Endothelial cell (in vitro differentiated cells): ENCODE measurements at regions not wholly inside any gene's neighbourhood (a gene's known extent, or its start where the extent isn't known, plus 50 kb on each side); places are given as distances from the start of the nearest gene placed in this dataset.

Experiments
- DNase-seq: peaks from one replicate; pipeline ENCODE4 v3.0.0; 2021; ENCODE audit warnings: low spot score
- H3K27ac Mint-ChIP-seq: one replicate; pipeline ENCODE4 v1.8.0; 2021; ENCODE audit warnings: mixed read lengths, inconsistent platforms; ENCODE audit not compliant: unreplicated experiment
- H3K27me3 Mint-ChIP-seq: one replicate; pipeline ENCODE4 v1.8.0; 2021; ENCODE audit warnings: mild to moderate bottlenecking, moderate library complexity, mixed read lengths, inconsistent platforms; ENCODE audit not compliant: unreplicated experiment
- H3K36me3 Mint-ChIP-seq: one replicate; pipeline ENCODE4 v1.8.0; 2021; ENCODE audit warnings: mild to moderate bottlenecking, low read depth, mixed read lengths, inconsistent platforms; ENCODE audit not compliant: unreplicated experiment
- H3K4me1 Mint-ChIP-seq: one replicate; pipeline ENCODE4 v1.8.0; 2021; ENCODE audit warnings: mild to moderate bottlenecking, mixed read lengths, inconsistent platforms; ENCODE audit not compliant: unreplicated experiment
- H3K4me3 Mint-ChIP-seq: one replicate; pipeline ENCODE4 v1.8.0; 2021; ENCODE audit warnings: mild to moderate bottlenecking, mixed read lengths, inconsistent platforms; ENCODE audit not compliant: unreplicated experiment
- H3K9me3 Mint-ChIP-seq: one replicate; pipeline ENCODE4 v1.8.0; 2021; ENCODE audit warnings: mixed read lengths, inconsistent platforms; ENCODE audit not compliant: unreplicated experiment
- CTCF ChIP-seq: fragments of 200-600 bp; sonication (generic); IDR thresholded peaks from one replicate; pipeline ENCODE4 v1.5.0; 2021; ENCODE audit warnings: antibody characterized with exemption; ENCODE audit not compliant: unreplicated experiment

GRCh38 chr5:42989190-42989589 is 50.9 kb downstream of the ANXA2R start:
- no peaks in the 10 kb centered on the region for H3K4me1 Mint-ChIP-seq
- H3K9me3 Mint-ChIP-seq, result peaks cover 15% of the 10 kb centered on the region
- no peak overlapping the region for H3K27ac Mint-ChIP-seq
- H3K27me3 Mint-ChIP-seq, result peaks cover 5% of the 10 kb centered on the region
- no peak for DNase-seq
- H3K36me3 Mint-ChIP-seq, result peaks cover 16% of the 10 kb centered on the region
- no peak overlapping the region for H3K4me3 Mint-ChIP-seq
- TF ChIP-seq CTCF, result no peak

- Mint-ChIP-seq H3K4me3 (no peak overlapping the region), H3K36me3 (peaks cover 11% of the 10 kb centered on the region), H3K9me3 (peaks cover 12% of the 10 kb centered on the region), H3K27ac (no peak overlapping the region), H3K4me1 (no peaks in the 10 kb centered on the region), H3K27me3 (peaks cover 3% of the 10 kb centered on the region)
- no peak for DNase-seq
- no peak for TF ChIP-seq CTCF
Measured at GRCh38 chr5:42988568-42988967, 51.6 kb downstream of the ANXA2R start.

DNA sequence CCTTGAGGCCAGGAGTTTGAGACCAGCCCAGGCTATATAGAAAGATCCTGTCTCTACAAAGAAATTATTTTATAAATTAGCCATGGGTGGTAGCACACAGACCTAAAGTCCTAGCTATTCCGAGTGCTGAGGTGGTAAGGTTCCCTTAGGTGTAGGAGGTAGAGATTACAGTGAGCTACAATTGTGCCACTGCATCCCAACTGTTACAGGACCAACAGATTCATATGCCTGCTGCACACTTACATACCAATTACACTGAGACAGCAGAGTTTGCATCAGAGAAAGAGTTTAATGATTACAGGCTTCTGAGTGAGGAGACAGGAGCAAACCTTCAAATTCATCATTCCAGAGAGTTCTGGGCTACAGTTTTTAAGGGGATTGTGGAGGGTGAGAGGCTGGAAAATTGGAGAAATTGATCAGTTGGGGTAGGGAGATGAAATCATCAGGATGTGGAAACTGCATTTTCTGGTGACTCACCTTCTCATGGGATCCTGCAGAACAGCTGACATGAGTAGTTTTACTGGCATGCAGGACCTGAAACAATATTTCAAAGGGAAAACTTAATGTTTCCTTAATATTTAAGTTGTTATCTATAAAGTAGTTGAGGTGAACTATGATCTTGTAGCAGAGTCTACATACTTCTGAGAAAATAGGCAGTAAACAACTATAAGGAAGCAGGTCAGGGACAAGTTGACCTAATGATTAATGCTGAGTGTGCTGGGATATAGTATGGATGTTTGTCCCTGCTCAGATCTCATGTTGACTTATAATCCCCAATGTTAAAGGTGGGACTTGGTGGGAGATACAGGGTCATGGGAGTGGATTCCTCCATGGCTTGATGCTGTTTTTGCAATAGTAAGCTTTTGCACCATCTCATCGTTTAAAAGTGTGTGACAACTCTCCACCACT is 54.7 kb downstream of the ANXA2R start:
- Mint-ChIP-seq H3K9me3 (peaks cover 9% of the 10 kb centered on the region), H3K4me3 (no peak overlapping the region), H3K27ac (no peak overlapping the region), H3K4me1 (no peaks in the 10 kb centered on the region), H3K27me3 (peaks cover 4% of the 10 kb centered on the region), H3K36me3 (peaks cover 1% of the 10 kb centered on the region)
- DNase-seq, result no peak
- TF ChIP-seq CTCF, result no peak

DNA sequence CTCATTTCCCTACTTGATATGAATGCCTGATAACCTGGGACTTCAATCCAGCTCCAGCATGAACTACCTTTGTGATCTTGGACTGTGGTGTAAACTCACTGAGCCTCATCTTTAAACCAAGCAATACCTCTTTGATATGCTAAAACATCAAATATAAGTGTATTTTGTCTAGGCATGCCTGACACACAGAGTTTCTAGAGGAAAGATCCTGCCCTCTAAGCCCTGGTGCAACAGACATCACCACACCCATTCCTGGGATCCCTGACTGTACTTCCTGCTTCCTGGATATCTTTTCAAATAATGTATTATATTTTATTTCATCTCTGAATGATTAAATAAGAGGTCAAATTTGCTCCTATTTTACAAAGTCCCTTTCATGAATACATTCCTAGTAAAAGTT is 55.8 kb downstream of the ANXA2R start:
- Mint-ChIP-seq H3K27ac (no peak overlapping the region), H3K27me3 (peaks cover 6% of the 10 kb centered on the region)

More for the DNA sequence above, 55.8 kb downstream of the ANXA2R start:
- TF ChIP-seq CTCF, result no peak
- no peaks in the 10 kb centered on the region for H3K36me3 Mint-ChIP-seq
- H3K4me3 Mint-ChIP-seq, result no peak overlapping the region
- H3K4me1 Mint-ChIP-seq, result no peaks in the 10 kb centered on the region
- peaks cover 4% of the 10 kb centered on the region for H3K9me3 Mint-ChIP-seq
- DNase-seq, result no peak
